Ureter (tissue), 1 donor: ENCODE measurements at regions not wholly inside any gene's neighbourhood (a gene's known extent, or its start where the extent isn't known, plus 50 kb on each side); places are given as distances from the start of the nearest gene placed in this dataset.
"Not testable (repeated sequence)": the region's sequence is repeated elsewhere in the genome, so short reads cannot be mapped to it uniquely, and the experiment has no call there.

Experiments used
- DNase-seq: peaks from one replicate; pipeline ENCODE4 v3.0.0-alpha.2; 2020; ENCODE audit warnings: low spot score
- donor health status: DM: yes; HTN: yes; CAD: no.

DNA sequence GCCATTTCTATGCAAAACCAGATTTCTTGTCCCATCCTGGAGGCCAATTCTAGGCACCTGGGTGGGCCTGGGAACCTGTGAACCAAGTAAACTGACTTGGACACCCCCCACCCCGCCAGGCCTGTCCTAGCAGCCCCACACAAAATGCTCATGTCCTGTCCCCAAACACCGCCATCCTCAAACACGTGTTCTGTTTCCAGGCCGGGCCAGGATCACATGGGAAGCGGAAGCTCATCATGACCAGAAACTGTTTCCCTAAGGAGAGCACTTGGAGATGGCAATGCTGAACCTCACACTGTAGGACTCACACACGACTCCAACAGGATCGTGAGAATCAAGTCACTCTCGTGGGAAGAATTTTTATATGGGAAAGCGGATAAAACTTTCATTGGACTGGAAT lies 78.7 kb upstream of the DRD5 start:
- DNase-seq: not testable (repeated sequence)

DNA sequence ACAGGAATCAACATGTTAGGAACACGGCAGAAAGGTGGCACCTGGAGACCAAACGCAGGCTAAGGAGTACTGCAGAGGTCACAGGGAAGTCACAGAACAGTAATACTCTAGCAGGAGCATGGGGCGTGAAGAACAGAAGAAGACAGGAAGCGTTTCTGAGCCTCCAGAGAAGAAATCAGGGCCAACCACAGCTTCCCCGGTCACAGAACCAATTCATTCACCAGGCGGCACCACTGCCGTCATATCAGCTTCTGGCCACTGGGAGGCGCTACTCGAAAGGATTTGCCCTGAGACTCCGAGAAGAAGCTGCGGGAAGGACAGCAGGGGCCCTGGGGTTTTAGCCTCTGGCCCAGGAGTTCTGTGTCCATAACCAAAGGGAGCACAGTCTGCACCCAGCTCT lies 78.0 kb upstream of the DRD5 start:
- peak; percentile 54 for DNase-seq

DNA sequence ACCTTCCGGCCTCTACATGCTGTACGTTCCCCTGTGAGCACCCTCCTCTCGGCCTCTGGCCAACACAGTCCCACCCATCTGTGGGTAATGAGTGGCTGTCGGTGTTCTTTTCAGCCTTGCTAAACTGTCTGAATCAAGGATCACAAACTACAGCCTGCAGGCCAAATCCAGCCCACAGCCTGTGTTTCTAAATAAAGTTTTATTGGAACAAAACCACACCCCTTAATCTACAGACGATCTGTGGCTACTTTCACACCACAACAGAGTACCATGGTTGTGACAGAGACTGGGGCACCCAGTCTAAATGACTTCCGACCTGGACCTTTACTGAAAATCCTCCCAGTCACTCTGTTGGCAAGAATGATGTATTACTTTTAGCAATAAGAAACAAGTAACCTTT lies 77.3 kb upstream of the DRD5 start:
- not testable (repeated sequence) for DNase-seq

GRCh38 chr4:9704551-9705332 lies 76.7 kb upstream of the DRD5 start:
- DNase-seq: no peak

GRCh38 chr4:9707281-9707680 lies 74.2 kb upstream of the DRD5 start:
- DNase-seq: peak; percentile 60

DNA sequence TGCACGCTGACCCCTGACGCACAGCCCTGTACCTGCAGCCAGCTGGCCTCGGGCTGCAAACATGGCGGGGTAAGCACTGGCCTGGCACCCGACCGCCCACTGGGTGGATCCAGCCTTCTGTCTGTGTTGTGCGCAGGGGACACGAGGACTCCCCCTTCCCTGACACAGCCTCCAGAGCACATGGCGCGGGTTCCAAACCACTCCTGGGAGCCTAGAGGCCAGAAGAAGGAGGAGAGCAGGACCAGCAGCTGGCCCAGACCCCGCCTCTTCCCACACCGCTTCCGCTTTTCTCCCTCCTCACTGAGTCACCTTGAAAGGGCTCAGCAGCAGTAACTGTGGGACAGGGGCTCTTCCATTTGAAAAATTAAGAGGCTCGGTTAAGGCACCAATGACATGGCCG lies 73.5 kb upstream of the DRD5 start:
- not testable (repeated sequence) for DNase-seq

DNA sequence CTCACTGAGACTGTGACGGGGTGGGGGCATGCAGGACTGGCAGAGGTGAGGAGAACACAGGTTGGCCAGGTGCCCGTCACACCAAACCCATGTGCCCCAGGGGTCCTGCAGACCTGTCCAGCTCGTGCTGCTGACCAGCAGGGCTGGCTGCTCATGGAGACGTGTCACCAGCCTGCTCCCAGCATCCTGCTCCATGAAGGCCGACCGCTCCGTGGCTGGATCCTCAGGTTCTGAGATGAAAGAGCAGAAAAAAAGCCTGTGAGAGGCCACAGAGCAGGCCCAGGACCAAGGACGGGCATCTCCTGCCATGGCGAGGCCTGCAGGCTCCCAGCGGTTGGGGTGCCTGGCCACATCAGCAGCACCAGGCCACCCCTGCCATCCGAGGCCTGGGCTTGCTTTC lies 71.7 kb upstream of the DRD5 start:
- no peak for DNase-seq

DNA sequence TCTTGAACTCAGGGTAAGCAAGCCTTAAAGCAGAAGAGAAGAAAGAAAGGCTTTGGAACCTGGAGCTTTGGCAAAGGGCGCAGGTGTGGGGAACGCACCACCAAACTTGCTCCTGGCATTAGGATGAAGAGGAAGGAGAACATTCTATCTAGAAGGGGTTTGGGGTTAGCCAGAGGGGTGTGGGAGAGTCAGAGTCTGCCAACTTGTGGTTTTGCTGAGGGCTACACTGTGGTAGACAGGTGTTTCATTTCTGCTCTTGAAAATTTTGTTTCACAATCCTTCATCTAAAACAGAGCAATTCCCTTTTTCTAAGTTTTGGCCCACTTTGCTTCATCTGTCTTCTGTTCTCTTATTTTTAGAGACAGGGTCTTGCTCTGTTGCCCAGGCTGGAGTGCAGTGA lies 66.2 kb upstream of the DRD5 start:
- not testable (repeated sequence) for DNase-seq

GRCh38 chr4:9716093-9716492 lies 65.3 kb upstream of the DRD5 start:
- no peak for DNase-seq

GRCh38 chr4:9718246-9718939 lies 63.0 kb upstream of the DRD5 start:
- not testable (repeated sequence) for DNase-seq

- DNase-seq: not testable (repeated sequence)
Measured at GRCh38 chr4:9722131-9722530, 59.3 kb upstream of the DRD5 start.
